WERI-Rb-1 (cell line): ENCODE measurements at regions not wholly inside any gene's neighbourhood (a gene's known extent, or its start where the extent isn't known, plus 50 kb on each side); places are given as distances from the start of the nearest gene placed in this dataset.

Experiments used
- DNase-seq: peaks from one replicate; pipeline ENCODE4 v3.0.0-alpha.2; 2020
- H3K27ac ChIP-seq: fragments of 250-450 bp; sonication (Bioruptor Pico); 2 replicates; pipeline ENCODE4 v1.5.1; 2020; ENCODE audit warnings: mild to moderate bottlenecking, moderate library complexity
- H3K27me3 ChIP-seq: fragments of 250-450 bp; sonication (Bioruptor Pico); 2 replicates; pipeline ENCODE4 v1.5.1; 2021; ENCODE audit warnings: mild to moderate bottlenecking, low read depth, moderate library complexity; ENCODE audit not compliant: insufficient read depth, severe bottlenecking
- H3K36me3 ChIP-seq: fragments of 250-450 bp; sonication (Bioruptor Pico); 2 replicates; pipeline ENCODE4 v1.5.1; 2020; ENCODE audit warnings: mild to moderate bottlenecking, moderate library complexity
- H3K4me3 ChIP-seq: 2 replicates; pipeline ENCODE4 v1.5.1; 2011; ENCODE audit warnings: low read depth, mild to moderate bottlenecking, control low read depth, low read length
- H3K9me3 ChIP-seq: fragments of 250-450 bp; sonication (Bioruptor Pico); 2 replicates; pipeline ENCODE4 v1.5.1; 2021; ENCODE audit warnings: mild to moderate bottlenecking, moderate library complexity; ENCODE audit not compliant: severe bottlenecking
- CTCF ChIP-seq: IDR thresholded peaks from 2 replicates; pipeline ENCODE4 v1.5.1; 2011; ENCODE audit warnings: low read depth, mild to moderate bottlenecking, control low read depth, inconsistent platforms, low read length

GRCh38 chr11:103824116-103824515, 212.3 kb upstream of the DDI1 start:
- TF ChIP-seq CTCF, result no peak
- Histone ChIP-seq H3K4me3 (no peak overlapping the region), H3K27me3 (no peaks in the 10 kb centered on the region), H3K27ac (no peak overlapping the region), H3K9me3 (no peaks in the 10 kb centered on the region), H3K36me3 (no peaks in the 10 kb centered on the region)
- DNase-seq, result no peak

GRCh38 chr11:103825469-103825868, 211.0 kb upstream of the DDI1 start:
- TF ChIP-seq CTCF, result no peak
- Histone ChIP-seq H3K4me3 (no peak overlapping the region), H3K36me3 (no peaks in the 10 kb centered on the region), H3K27ac (no peak overlapping the region), H3K9me3 (no peaks in the 10 kb centered on the region), H3K27me3 (no peaks in the 10 kb centered on the region)
- no peak for DNase-seq

GRCh38 chr11:103826856-103827255, 209.6 kb upstream of the DDI1 start:
- Histone ChIP-seq H3K27ac (no peak overlapping the region), H3K27me3 (no peaks in the 10 kb centered on the region), H3K36me3 (no peaks in the 10 kb centered on the region), H3K9me3 (no peaks in the 10 kb centered on the region), H3K4me3 (no peak overlapping the region)
- DNase-seq, result no peak
- TF ChIP-seq CTCF, result no peak

- no peak for DNase-seq
- no peaks in the 10 kb centered on the region for H3K27me3 ChIP-seq
- no peak overlapping the region for H3K27ac ChIP-seq
- H3K36me3 ChIP-seq, result no peaks in the 10 kb centered on the region
- no peaks in the 10 kb centered on the region for H3K9me3 ChIP-seq
- TF ChIP-seq CTCF, result no peak
- H3K4me3 ChIP-seq, result no peak overlapping the region
Measured at GRCh38 chr11:103829596-103829995, 206.8 kb upstream of the DDI1 start.

GRCh38 chr11:103830205-103830604, 206.2 kb upstream of the DDI1 start:
- H3K9me3 ChIP-seq, result no peaks in the 10 kb centered on the region
- no peak overlapping the region for H3K4me3 ChIP-seq
- no peak for DNase-seq
- TF ChIP-seq CTCF, result no peak
- H3K36me3 ChIP-seq, result no peaks in the 10 kb centered on the region
- no peaks in the 10 kb centered on the region for H3K27me3 ChIP-seq
- H3K27ac ChIP-seq, result no peak overlapping the region

GRCh38 chr11:103832762-103833161, 203.7 kb upstream of the DDI1 start:
- Histone ChIP-seq H3K36me3 (no peaks in the 10 kb centered on the region), H3K27me3 (no peaks in the 10 kb centered on the region), H3K9me3 (peaks cover 5% of the 10 kb centered on the region), H3K27ac (no peak overlapping the region), H3K4me3 (no peak overlapping the region)
- no peak for TF ChIP-seq CTCF
- no peak for DNase-seq
